GM21737 (cell line): ENCODE measurements at regions not wholly inside any gene's neighbourhood (a gene's known extent, or its start where the extent isn't known, plus 50 kb on each side); places are given as distances from the start of the nearest gene placed in this dataset.
"Not testable (repeated sequence)": the region's sequence is repeated elsewhere in the genome, so short reads cannot be mapped to it uniquely, and the experiment has no call there.

Experiments used
- ATAC-seq: cut with Tn5 transposase; IDR thresholded peaks from one replicate; pipeline ENCODE4 v1.9.1; 2021; ENCODE audit warnings: mild to moderate bottlenecking, moderate library complexity; ENCODE audit not compliant: unreplicated experiment

DNA sequence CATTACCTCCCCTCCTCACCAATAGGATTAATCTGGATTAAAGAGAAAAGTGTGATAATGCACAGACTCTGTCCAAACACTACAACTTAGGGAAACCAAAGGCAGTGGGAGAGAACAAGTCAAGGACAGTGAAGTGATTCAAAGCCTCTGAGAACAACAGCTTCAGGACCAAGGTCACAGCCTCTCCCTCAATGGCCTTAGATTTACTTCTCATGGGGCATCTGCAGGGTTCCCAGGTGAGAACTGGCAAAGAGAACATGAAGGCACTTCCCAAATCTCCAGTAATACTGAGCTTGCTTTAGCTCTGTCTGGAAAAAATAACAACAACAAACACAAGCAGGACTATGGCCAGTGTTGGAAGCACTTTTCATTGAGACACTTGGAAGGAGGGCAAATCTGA lies 99.8 kb upstream of the GOLGA6L22 start:
- ATAC-seq = not testable (repeated sequence)

DNA sequence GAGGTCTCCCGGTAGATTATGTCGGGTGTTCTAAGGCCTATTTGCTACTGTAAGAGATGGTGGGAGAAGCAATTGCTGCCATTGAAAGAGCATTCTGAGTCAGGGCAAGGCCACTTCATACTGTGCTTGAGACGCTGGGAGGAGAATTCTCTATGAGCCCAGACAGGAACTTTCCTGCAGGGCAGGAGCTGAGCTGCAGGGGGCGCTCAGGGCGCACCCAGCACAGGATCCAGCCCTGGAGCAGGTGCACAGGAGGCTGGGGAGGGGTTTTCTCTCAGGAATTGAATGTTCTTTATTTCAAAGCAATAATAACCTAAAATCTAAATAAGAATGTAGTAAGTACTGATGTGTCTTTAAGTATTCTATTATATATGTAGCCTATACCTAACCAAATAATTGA lies 99.1 kb upstream of the GOLGA6L22 start:
- not testable (repeated sequence) for ATAC-seq

DNA sequence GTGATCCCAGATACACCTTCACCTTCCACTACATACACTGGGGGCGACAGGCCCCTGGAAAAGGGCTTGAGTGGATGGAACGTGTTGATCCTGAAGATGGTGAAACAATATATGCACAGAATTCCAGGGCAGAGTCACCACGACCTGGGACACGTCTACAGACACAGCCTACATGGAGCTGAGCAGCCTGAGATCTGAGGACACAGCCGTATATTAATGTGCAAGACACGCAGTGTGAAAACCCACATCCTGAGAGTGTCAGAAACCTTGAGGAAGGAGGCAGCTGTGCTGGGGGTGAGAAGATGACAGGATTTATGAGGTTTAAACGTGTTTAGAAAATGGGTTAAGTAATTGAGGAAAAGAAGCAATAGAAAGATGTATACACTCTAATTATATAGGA lies 98.0 kb upstream of the GOLGA6L22 start:
- not testable (repeated sequence) for ATAC-seq

DNA sequence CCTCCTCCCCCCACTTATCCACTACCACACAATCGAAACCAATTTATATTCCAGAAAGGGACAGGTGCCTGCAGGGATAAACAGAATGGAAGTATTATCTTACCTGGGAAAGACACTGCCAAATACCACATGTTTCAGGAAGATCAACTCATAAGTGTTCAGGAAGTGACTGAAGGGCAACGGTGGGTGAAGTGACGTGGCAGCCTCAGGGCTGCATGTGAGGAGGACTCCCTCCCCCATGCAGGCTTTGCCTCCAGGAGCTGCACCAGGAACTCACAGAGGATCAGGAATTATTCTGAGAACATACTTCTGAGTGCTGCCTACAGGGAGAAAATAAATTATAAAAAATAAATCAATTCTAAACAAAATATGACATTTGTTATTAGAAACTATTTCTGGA lies 96.2 kb upstream of the GOLGA6L22 start:
- not testable (repeated sequence) for ATAC-seq

DNA sequence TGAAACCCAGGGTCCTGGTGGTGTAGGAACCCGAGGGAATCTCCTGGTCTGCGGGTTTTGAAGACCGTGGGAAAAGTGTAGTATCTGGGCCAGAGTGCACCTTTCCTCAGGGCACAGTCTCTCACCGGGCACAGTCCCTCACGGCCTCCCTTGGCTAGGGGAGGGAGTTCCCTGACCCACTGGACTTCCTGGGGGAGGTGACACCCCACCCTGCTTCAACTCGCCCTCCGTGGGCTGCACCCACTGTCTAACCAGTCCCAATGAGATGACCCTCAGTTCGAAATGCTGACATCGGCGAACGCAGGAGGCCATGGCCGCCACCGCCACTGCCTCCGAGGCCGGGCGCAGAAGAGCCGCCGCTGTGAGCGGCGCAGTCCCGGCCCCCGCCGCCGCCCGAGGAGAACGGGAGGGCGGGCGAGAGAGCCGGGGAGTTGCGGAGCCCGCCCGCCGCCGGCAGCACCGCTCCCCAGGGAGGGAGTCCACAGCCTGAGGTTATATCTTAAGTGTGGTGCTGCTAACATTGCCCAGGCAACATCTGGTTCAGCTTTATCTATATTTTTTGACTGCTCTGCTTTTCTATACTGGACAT lies 87.4 kb upstream of the GOLGA6L22 start:
- not testable (repeated sequence) for ATAC-seq

DNA sequence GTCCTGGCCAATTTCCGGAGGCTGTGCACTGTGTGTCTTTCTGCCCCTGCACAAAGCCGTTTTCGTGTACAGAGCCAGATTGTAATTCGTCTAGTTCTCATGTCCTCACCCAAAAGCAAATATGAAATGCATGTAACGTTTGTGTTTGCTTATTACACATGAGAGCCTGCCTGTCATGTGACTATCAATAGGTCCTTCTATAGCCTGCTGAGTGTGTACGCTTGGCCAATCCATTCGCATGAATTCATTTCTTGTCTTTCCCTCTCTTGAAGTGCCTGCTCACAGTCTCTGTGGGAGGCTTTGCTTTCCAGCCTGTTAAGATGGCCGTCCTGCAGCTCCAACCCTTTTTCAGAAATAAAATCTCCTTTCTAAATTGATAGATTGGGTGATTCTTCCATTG lies 84.2 kb upstream of the GOLGA6L22 start:
- ATAC-seq = not testable (repeated sequence)

DNA sequence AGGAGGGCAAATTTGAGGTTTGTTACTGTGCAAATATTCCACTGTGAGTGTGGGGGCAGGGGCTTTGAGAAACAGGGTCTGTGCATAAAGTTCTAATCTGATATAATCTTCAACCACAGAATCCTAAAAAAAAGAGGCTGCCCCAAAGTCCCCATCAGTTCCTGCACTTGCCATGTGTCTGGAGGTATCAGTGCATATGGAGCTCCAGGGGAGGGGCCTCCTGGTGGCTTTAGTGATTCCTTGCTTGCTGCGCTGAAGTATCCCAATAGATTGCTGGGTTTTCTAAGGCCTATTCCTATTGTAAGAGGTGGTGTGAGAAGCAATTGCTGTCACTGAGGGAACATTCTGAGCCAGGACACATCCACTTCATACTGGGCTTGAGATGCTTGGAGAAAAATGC lies 82.9 kb upstream of the GOLGA6L22 start:
- ATAC-seq = not testable (repeated sequence)

DNA sequence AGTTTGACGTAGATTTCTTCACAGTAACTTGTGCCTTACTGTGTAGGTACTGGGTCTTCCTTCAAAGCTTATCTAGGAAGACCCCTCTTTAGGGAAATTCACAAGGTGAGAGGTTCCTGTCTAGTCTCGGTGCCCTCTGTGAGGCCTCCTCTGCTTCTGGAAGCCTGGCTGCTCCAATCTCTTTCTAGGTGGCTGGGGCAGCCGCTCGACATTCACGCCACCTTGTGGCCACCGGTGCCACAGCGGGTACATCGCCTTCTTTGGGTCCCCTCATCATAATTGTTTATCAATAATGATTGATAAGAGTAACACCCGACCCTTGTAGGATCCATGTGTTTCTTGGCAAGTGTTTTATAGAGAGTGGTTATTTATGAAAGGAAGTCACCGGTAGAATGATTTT lies 80.8 kb upstream of the GOLGA6L22 start:
- peak; percentile 60 for ATAC-seq

DNA sequence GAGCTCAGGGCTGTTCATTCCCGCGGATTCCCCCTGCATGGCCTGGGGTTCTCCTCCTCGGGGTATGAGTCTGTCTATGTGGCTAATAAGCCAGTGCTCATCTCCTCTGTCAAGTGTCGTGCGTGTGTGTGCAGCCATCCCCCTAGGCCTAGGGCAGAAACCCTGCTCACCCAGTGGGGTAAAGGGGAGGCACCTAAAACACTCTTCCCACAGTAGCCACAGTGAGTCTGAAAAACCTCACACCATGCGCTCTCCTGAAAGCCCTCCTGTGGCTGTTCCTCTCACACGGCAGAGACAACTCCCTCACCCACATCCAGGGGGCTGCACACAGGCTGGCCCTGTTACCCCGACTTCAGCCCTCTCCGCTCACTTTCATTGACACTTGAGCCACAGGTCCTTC lies 71.0 kb upstream of the GOLGA6L22 start:
- ATAC-seq = not testable (repeated sequence)

DNA sequence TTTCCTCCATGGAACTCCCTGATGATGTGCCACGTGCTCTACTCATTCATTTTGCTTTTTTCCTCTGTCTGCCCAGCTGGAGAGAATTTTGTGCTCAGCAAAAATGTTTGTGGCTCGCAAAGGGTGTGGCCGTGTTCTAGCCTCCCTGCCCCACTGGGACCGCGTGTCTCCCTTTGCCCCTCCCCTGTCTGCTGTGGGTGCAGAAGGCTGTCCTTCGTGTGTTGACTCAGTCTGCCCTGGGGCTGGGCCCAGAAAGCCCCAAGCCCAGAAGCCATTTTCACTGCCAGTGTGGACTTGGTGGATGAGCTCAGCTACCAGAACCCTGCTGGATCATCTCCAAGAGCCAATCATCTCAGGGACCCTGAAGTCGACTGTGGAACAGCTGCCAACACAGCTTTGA lies 70.3 kb upstream of the GOLGA6L22 start:
- not testable (repeated sequence) for ATAC-seq

DNA sequence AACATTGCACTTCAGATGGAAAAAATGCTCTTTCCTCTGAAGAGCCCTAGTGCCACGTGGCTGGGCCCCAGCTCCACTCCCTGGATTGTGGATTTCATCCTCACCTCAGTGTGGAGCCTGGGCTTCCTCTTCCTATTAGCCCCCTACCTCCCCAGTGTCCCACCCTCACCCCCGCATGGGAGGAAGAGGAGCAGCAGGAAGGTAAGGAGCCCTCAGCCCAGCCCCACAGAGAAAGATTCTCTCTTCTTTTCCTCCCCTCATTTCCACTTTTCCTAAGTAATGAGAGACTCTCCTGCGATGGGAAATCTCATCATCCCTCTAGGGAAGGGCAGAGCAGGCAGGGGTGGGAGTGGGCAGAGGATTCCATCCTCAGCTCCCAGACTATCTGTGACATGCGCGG lies 57.5 kb upstream of the GOLGA6L22 start:
- not testable (repeated sequence) for ATAC-seq

DNA sequence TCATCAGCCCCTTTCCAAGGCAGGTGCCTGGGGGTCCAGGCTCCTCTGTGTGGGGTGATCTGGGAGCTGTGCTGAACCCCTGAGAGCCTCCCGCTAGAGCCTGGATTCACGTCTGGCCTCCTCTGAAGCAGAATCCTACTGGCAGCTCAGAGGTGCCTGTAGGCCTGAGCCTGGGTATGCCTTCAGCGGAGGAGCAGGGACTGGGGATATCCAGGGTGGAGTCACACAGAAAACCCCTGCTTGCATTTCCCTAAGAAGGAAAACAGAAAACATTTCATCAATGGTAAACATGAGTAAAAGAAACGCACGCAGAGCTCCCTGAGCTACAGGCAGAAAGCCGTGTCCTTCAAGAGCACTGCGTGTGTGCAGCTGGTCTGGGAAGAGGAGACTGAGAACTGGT lies 57.0 kb upstream of the GOLGA6L22 start:
- not testable (repeated sequence) for ATAC-seq

DNA sequence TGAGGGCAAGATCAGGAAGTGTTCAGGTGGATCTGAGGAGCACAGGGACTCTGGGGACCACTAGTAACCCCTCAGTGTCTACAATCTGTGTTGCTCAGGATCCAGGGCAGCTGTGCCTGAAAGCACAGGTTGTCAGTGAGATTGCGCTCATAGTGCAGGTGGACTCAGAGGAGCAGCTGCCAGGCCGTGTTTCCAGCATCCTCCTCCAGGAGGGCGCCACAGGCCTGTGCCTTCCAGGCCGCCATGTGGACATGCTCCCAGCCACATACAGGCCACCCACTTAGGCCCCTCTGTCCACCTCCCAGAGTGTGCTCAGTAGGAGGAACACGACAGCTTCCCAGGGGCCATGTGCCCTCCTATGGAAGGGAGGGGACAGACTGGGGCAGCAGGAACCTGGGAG lies 52.9 kb upstream of the GOLGA6L22 start:
- ATAC-seq = not testable (repeated sequence)
